Midbrain (tissue), 1 donor: ENCODE measurements at regions not wholly inside any gene's neighbourhood (a gene's known extent, or its start where the extent isn't known, plus 50 kb on each side); places are given as distances from the start of the nearest gene placed in this dataset.

ENCODE experiments used
- DNase-seq: peaks from one replicate; lab custom pipeline; 2025; lab: John Stamatoyannopoulos, UW

- no peak for DNase-seq
These were observed 376.2 kb downstream of the GXYLT1 start for GRCh38 chr12:41768456-41768855.

DNA sequence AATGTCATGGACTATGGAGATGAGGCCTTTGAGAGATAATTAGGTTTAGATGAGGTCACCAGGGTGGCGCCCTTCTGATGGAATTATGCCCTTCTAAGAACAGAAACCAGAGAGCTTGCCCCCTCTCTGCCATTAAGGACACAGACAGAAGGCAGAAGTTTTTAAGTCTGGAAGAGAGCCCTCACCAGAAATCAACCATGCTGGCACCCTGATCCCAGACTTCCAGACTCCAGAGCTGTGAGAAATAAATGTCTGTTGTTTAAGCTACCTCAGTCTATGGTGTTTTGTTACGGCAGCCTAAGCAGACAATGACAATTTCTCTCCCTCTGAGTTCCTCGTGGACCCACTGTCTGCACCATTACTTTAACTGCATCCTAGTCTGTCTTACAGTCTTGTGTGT lies 382.0 kb downstream of the GXYLT1 start:
- DNase-seq = no peak

GRCh38 chr12:41745593-41745992 lies 399.1 kb downstream of the GXYLT1 start:
- DNase-seq = no peak

GRCh38 chr12:41743835-41744234 lies 400.8 kb downstream of the GXYLT1 start:
- no peak for DNase-seq

DNA sequence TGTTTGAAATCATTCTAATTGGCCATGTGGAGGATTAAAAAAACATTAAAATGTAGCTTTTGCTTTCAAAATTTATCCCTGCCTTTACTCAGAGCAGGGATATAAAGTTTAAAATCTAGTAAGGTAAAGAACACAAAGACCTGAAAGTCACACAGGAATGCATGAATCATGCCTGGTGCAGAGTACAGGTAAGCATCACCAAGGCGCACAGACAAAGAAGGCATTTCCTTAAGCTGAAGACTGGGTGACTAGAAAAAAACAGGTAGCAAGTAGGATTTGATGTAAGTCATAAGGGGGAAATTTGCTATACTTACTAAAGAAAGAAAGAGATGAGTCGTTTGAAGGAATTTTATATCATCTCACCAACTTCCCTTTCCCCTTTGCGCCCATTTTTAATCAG lies 405.6 kb downstream of the GXYLT1 start:
- no peak for DNase-seq

- no peak for DNase-seq
These were observed 407.3 kb downstream of the GXYLT1 start for GRCh38 chr12:41737423-41737822.

GRCh38 chr12:41736436-41736835 lies 408.2 kb downstream of the GXYLT1 start:
- no peak for DNase-seq

- DNase-seq = no peak
These were observed 413.0 kb downstream of the GXYLT1 start for GRCh38 chr12:41731691-41732090.

DNA sequence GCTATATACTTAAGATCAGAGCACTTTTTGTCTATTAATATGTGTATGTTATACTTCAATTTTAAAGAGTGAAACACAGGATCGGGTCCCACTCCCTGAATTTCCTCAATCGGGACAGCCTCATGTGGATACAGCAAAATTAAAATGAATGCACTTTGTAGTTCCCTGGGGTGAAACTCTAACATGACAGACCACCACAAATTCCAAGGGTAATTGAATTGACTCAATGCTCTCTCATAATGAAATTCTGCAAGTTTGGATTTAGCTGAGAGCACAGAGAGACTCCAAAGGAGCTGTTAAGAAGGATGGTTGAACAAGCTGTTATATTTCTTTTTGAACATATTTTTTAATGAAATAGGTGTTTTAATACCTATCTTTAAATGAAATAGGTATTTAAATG lies 413.6 kb downstream of the GXYLT1 start:
- DNase-seq = no peak

- DNase-seq = no peak
These were observed 420.5 kb downstream of the GXYLT1 start for GRCh38 chr12:41724216-41724615.

DNA sequence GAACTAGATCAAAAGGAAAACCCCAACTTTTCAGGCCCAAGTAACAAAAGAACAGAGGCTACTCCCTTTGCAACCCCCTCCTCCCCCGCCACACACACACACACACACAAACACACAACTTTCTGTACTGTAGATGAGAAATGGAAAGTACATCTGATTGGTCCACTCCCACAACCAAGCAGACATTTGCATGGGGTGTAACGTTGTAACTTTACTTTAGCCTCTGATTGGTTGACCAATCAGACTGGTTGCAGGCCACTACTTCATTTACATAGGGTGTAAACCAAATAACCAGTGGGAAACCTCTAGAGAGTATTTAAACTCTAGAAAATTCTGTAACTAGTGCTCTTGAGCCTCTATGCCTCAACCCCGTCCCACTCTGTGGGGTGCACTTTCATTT lies 425.5 kb downstream of the GXYLT1 start:
- no peak for DNase-seq

DNA sequence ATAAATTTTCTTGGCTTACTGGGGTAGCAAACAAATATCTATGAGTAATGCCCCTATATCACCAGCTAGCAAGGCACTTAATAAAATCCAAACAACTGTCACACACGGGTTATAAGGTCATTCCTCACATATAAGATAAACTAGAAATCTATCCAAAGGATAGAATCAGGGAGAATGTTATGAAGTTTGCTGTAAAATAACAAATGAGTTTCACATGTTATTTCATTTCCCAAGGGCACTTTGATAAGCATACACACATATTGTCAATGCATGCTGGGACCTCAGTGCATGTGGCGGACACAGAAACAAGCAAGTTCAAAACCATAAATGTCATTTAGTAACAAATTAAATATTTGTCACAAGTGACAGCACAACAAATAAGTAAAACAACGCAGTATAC lies 429.4 kb downstream of the GXYLT1 start:
- no peak for DNase-seq

GRCh38 chr12:41709463-41710285 lies 435.0 kb downstream of the GXYLT1 start:
- no peak for DNase-seq

DNA sequence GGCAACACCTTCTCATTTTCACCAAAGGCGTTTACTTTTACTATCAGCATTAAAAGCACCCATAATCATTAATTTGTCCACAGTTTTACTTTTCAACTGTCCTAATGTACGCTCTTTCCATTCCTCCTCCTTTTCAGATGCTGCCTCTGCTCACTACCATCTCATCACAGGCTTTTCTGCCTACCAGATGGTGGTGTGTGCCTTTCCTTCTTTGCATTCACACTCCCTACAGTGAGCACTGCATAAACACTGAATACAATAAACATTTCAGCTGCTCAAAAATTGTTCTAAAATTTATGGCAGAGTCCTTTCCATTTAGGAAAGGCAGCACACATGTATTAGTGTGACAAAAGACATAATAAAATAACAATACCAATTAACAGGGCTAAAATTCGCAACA lies 435.7 kb downstream of the GXYLT1 start:
- no peak for DNase-seq

DNA sequence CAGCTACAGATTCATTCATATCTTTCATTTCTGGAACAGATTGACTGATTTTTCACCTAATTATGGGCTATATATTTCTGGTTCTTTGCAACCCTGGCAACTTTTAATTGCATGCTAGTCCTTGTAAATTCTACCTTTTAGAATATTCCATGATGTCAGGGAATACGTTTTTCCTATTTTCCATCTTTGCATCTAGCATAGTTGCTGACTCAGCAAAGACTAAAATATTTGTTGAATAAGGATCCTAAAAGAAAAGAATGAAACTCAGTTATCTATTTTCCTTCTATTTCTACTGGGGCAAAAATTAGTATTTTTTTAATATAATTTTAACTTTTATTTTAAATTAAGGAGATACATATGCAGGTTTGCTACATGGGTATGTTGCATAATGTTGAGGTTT lies 438.3 kb downstream of the GXYLT1 start:
- no peak for DNase-seq

DNA sequence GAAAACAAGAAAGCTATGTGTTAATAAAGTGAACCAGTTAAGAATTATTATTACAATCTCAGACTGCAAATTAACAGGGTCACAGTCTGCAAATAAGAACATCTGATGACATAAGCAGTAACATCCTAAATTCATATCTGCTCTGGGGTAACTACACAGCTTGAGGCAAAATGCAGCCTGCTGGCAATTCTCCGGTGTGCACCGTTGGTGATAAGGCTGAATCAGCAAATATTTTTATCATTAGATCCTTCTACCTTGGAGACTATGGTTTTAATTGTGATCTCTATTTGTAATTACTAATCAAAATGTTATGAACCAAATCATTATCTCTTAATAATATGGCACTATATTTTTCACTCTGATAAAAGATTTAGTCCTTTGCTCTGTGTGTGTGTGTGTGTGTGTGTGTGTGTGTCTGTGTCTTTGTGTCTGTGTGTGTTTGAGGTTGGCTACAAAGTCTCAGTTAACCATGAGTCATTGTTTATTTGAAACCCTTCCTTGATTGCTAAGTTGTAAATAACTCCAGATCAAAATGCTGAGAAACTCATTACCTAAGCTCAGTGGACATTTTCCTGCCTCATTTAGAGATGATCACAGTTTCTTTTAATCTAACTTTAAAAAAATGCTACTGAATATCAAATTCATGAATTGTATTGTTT lies 442.6 kb downstream of the GXYLT1 start:
- DNase-seq = no peak

GRCh38 chr12:41700940-41701339 lies 443.7 kb downstream of the GXYLT1 start:
- DNase-seq = no peak

GRCh38 chr12:41699658-41700057 lies 445.0 kb downstream of the GXYLT1 start:
- no peak for DNase-seq

GRCh38 chr12:41697161-41697560 lies 447.5 kb downstream of the GXYLT1 start:
- no peak for DNase-seq

GRCh38 chr12:41684997-41685396 lies 459.7 kb downstream of the GXYLT1 start:
- no peak for DNase-seq

- DNase-seq = no peak
These were observed 461.0 kb downstream of the GXYLT1 start for GRCh38 chr12:41683513-41684240.

GRCh38 chr12:41683023-41683422 lies 461.7 kb downstream of the GXYLT1 start:
- DNase-seq = no peak

GRCh38 chr12:41681898-41682297 lies 462.8 kb downstream of the GXYLT1 start:
- DNase-seq = no peak
